ENCODE measurements at regions not wholly inside any gene's neighbourhood (a gene's known extent, or its start where the extent isn't known, plus 50 kb on each side); places are given as distances from the start of the nearest gene placed in this dataset.

DNA sequence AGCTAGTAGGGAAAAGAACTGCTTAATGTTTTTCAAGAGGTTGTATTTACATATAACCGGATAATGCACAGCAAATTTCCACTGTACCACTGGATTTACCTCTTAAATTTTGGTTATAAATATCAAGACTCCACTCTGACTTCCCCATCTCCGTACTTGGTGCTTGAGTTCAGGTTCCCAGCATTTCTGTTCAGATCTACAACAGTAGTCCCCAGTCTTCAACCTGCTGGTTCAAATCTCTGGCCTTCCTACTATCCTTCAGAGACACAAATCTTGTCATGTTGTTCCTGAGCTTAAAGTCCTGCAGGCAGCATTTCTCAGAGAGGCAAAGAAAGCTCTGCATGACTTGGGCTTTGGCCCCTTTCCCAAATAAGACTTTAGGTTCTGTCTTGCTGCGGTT lies 392.6 kb upstream of the ATP5MC3 start:
- no peaks in the 10 kb centered on the region for H3K36me3 Mint-ChIP-seq (ENCODE audit: insufficient read depth)
- no peaks in the 10 kb centered on the region for H3K9me3 Mint-ChIP-seq (ENCODE audit: low read depth)
- peaks cover 7% of the 10 kb centered on the region for H3K27me3 Mint-ChIP-seq
- DNase-seq (ENCODE audit: low spot score, unreplicated experiment), result no peak
- no peak overlapping the region for H3K4me3 Mint-ChIP-seq (ENCODE audit: low read depth)
- no peak overlapping the region for H3K27ac Mint-ChIP-seq
- no peak for TF ChIP-seq CTCF (IDR thresholded peaks at IDR 0.05; ENCODE audit: unreplicated experiment)
- peaks cover 7% of the 10 kb centered on the region for H3K4me1 Mint-ChIP-seq (ENCODE audit: low read depth)

DNA sequence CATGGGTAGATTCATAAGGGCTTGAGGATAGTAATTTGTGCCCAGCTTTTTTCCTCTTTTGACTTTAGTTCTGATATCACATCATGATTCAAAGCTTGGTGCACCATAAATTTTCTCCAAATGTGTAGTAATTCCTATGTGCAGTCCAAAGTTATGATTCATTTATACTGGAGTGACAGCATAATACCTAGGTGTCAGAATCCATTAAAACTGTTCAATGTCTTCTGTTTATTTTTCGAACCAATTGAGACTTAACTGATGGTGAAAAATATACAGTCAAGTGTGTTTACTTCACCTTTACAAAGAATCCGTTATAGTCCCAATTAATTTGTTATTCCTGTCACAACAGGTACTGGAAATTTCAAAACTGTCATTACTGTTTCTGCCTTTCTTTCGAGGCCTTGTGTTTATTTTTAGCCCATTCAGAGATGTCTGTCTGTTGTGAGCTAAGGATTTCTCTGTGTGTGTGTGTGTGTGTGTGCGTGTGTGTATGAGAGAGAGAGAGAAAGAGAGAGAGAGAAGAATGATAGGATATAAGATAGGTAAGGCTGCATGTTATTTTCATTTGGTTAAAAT lies 389.7 kb upstream of the ATP5MC3 start:
- no peak for TF ChIP-seq CTCF (IDR thresholded peaks at IDR 0.05; ENCODE audit: unreplicated experiment)
- Mint-ChIP-seq H3K36me3 (ENCODE audit: insufficient read depth) (no peaks in the 10 kb centered on the region), H3K4me1 (ENCODE audit: low read depth) (peaks cover 4% of the 10 kb centered on the region), H3K4me3 (ENCODE audit: low read depth) (no peak overlapping the region), H3K27me3 (peaks cover 7% of the 10 kb centered on the region), H3K27ac (no peak overlapping the region), H3K9me3 (ENCODE audit: low read depth) (no peaks in the 10 kb centered on the region)
- DNase-seq (ENCODE audit: low spot score, unreplicated experiment), result no peak

DNA sequence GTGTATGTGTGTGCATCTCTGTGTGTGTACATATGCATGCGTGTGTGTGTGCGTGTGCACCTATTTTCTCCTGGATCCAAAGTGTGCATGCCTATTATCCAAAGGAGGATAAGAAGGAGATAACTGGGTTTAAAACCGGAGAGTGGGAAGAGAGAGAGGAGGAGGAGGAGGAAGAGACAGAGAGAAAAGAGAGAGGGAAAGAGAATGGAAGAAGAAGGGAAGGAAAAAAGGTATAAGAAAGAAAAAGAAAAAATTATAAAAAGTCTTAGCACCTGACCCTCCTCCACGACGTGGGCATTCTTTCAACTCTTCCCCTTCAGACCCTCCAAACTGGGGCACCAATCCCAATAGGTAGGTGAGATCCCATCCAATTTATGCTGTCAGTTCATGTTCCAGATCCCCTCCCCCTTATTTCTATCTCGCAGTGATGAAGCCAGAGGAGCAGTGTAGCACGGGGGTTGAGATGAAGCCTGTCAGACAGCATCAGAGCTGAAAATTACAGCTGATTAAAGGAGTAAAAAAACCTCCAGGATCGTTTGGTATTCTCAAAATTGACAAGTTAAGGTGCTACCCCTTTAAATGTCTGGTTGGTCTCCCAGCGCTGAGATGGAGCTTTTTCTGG lies 386.7 kb upstream of the ATP5MC3 start:
- H3K4me3 Mint-ChIP-seq (ENCODE audit: low read depth), result no peak overlapping the region
- H3K9me3 Mint-ChIP-seq (ENCODE audit: low read depth), result no peaks in the 10 kb centered on the region
- H3K36me3 Mint-ChIP-seq (ENCODE audit: insufficient read depth), result no peaks in the 10 kb centered on the region
- no peaks in the 10 kb centered on the region for H3K27me3 Mint-ChIP-seq
- no peak for TF ChIP-seq CTCF (IDR thresholded peaks at IDR 0.05; ENCODE audit: unreplicated experiment)
- no peak for DNase-seq (ENCODE audit: low spot score, unreplicated experiment)
- H3K4me1 Mint-ChIP-seq (ENCODE audit: low read depth), result no peaks in the 10 kb centered on the region
- no peak overlapping the region for H3K27ac Mint-ChIP-seq

- Mint-ChIP-seq H3K9me3 (ENCODE audit: low read depth) (no peaks in the 10 kb centered on the region), H3K4me3 (ENCODE audit: low read depth) (no peak overlapping the region), H3K27ac (no peak overlapping the region), H3K36me3 (ENCODE audit: insufficient read depth) (no peaks in the 10 kb centered on the region), H3K27me3 (no peaks in the 10 kb centered on the region), H3K4me1 (ENCODE audit: low read depth) (no peaks in the 10 kb centered on the region)
- TF ChIP-seq CTCF (IDR thresholded peaks at IDR 0.05; ENCODE audit: unreplicated experiment), result no peak
- no peak for DNase-seq (ENCODE audit: low spot score, unreplicated experiment)
These were observed 386.0 kb upstream of the ATP5MC3 start for GRCh38 chr2:175567435-175568061.

DNA sequence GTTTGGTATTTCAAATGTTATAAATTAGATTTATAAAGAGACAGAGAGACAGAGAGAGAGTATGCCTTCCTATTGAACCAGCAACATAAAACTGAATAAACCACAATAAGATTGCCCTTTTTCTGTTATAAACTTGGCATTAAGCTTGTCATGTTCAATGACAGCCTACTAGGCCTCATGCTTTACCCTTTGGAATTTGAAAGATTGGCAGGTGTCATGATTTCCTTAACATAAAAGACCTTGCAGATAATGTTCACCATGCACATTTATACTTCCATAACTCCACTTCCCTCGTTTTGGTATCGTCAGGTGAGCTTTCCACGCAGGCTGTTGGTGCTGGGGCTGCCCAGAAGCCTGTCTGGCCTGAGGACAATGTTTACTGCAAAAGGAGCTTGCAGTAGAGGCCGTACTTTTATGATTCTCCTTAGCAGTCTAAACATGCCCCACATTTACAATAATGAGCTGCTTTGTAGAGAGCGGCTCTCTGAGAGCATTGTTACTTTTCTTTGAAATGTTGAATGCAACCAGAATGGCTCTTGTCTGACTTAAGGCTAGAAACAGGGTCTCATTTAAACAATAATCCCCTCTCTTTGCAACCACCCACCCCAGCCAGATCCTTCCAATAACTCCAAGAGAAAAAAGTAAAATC lies 379.1 kb upstream of the ATP5MC3 start:
- Mint-ChIP-seq H3K4me1 (ENCODE audit: low read depth) (no peaks in the 10 kb centered on the region), H3K4me3 (ENCODE audit: low read depth) (no peak overlapping the region), H3K9me3 (ENCODE audit: low read depth) (no peaks in the 10 kb centered on the region), H3K27me3 (peaks cover 7% of the 10 kb centered on the region), H3K36me3 (ENCODE audit: insufficient read depth) (no peaks in the 10 kb centered on the region), H3K27ac (no peak overlapping the region)
- TF ChIP-seq CTCF (IDR thresholded peaks at IDR 0.05; ENCODE audit: unreplicated experiment), result no peak
- DNase-seq (ENCODE audit: low spot score, unreplicated experiment), result no peak

Data from progenitor cell of endocrine pancreas (in vitro differentiated cells).